ENCODE measurements at regions not wholly inside any gene's neighbourhood (a gene's known extent, or its start where the extent isn't known, plus 50 kb on each side); places are given as distances from the start of the nearest gene placed in this dataset.

DNA sequence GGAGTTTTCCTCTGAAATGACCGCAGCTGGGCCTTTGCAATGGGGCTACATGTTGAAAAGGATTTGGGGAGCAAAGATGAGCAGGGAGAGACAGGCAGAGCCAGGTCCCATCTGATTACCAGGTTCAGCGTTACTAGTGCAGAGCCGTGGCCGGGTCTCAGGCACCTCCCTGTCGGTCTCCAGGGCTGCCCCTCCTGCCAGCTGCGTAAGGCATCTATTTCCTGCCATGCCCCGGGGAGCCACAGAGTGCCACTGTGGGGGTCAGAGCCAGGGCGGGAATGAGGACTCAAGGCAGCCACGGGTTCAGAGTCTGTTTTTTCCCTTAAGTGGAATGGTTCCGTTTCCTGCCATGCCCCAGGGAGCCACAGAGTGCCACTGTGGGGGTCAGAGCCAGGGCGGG, 382.6 kb upstream of the SHH start:
- ChIA-PET POLR2A (no interaction called here), CTCF (no interaction called here)
- no peak for DNase-seq (ENCODE audit: extremely low spot score)
- TF ChIP-seq TARDBP (IDR thresholded peaks at IDR 0.05) (no peak), FOXM1 (IDR thresholded peaks at IDR 0.05; ENCODE audit: borderline replicate concordance) (no peak), FOXK2 (IDR thresholded peaks at IDR 0.05) (no peak), CTBP1 (IDR thresholded peaks at IDR 0.05; ENCODE audit: borderline replicate concordance) (no peak), SUZ12 (IDR thresholded peaks at IDR 0.05) (no peak), BHLHE40 (IDR thresholded peaks at IDR 0.05; ENCODE audit: borderline replicate concordance) (no peak), ZNF384 (IDR thresholded peaks at IDR 0.05) (no peak), LEF1 (IDR thresholded peaks at IDR 0.05; ENCODE audit: borderline replicate concordance) (no peak), FOXA1 (IDR thresholded peaks at IDR 0.05) (no peak), L3MBTL2 (conservative IDR thresholded peaks at IDR 0.05) (no peak), ARNT (IDR thresholded peaks at IDR 0.05) (no peak), HDGF (IDR thresholded peaks at IDR 0.05; ENCODE audit: borderline replicate concordance) (no peak)

DNA sequence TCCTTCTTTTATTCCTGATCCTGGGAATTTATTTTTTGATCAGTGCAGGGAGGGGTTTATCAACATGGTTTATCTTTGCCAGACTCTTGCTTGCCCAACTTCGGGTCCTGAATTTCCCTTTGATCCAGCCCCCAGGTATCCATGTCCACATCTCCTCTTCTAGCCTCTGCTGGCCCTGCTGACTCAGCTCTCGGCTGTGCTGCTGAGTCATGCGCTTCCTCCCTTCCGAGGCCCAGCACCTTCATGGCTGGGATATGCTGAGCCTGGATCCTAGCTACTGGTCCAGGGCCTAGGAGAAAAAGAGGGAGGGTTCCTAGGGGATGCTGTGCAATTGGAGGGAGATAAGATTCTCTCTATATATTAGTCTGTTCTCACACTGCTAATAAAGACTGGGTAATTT, 380.7 kb upstream of the SHH start:
- CTCF ChIA-PET = no interaction called here

DNA sequence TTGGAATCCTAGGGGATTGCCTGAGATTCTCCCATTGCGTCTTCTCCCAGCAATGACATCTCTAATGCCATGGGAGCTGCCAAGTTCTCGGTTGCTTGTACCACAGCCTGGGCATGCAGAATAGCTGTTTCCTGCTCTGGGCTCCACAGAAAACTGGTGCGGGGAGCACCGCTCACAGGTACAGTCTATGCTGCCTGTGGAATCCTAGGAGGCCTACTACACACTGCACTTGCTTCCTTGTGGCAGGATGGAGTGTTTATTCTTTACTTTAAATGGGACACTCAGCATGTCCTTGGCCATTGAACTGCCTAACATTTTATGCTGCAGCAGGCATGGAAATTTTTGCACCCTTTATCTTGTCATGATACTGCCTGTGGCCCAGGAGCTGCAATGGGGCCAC, 378.8 kb upstream of the SHH start:
- no peak for DNase-seq (ENCODE audit: extremely low spot score)
- CTCF ChIA-PET = no interaction called here
- TF ChIP-seq TARDBP (IDR thresholded peaks at IDR 0.05) (no peak), SP1 (IDR thresholded peaks at IDR 0.05) (no peak), CTBP1 (IDR thresholded peaks at IDR 0.05; ENCODE audit: borderline replicate concordance) (no peak), HDGF (IDR thresholded peaks at IDR 0.05; ENCODE audit: borderline replicate concordance) (no peak), NFRKB (IDR thresholded peaks at IDR 0.05) (no peak), L3MBTL2 (conservative IDR thresholded peaks at IDR 0.05) (no peak), FOXM1 (IDR thresholded peaks at IDR 0.05; ENCODE audit: borderline replicate concordance) (no peak), SUZ12 (IDR thresholded peaks at IDR 0.05) (no peak)
- POLR2A ChIA-PET = no interaction called here

More for the DNA sequence above, 380.7 kb upstream of the SHH start:
- TF ChIP-seq L3MBTL2 (conservative IDR thresholded peaks at IDR 0.05) = no peak
- TF ChIP-seq FOXK2 (IDR thresholded peaks at IDR 0.05) = no peak
- no peak for TF ChIP-seq SUZ12 (IDR thresholded peaks at IDR 0.05)
- TF ChIP-seq HDGF (IDR thresholded peaks at IDR 0.05; ENCODE audit: borderline replicate concordance) = no peak
- TF ChIP-seq NFRKB (IDR thresholded peaks at IDR 0.05) = no peak
- DNase-seq (ENCODE audit: extremely low spot score) = no peak
- POLR2A ChIA-PET = no interaction called here

DNA sequence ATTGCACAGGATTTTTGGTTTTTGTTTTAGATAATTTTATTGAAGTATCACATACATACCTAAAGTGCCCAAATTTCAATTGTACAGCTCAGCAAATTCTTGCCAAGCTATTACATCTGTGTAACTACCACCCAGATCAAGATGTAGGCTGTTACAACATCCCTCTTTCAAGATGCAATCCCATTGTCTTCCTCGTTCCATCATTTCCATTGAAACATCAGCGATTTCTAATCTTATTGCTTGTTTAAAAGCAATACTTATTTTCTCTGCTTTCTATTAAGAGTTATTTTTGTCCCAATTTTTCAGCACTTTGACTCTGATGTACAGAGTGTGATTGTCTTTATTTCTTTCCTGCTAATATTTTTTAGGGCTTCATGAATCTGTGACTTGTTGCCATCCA, 372.8 kb upstream of the SHH start:
- DNase-seq (ENCODE audit: extremely low spot score) = no peak
- ChIA-PET CTCF (no interaction called here), POLR2A (no interaction called here)
- no peak for TF ChIP-seq FOXA1 (IDR thresholded peaks at IDR 0.05)
- TF ChIP-seq NFRKB (IDR thresholded peaks at IDR 0.05) = no peak
- no peak for TF ChIP-seq CTBP1 (IDR thresholded peaks at IDR 0.05; ENCODE audit: borderline replicate concordance)
- no peak for TF ChIP-seq L3MBTL2 (conservative IDR thresholded peaks at IDR 0.05)
- TF ChIP-seq ARNT (IDR thresholded peaks at IDR 0.05) = no peak
- TF ChIP-seq FOXM1 (IDR thresholded peaks at IDR 0.05; ENCODE audit: borderline replicate concordance) = no peak
- no peak for TF ChIP-seq ELF4 (IDR thresholded peaks at IDR 0.05)
- TF ChIP-seq ZNF384 (IDR thresholded peaks at IDR 0.05) = no peak
- TF ChIP-seq SP1 (IDR thresholded peaks at IDR 0.05) = no peak
- no peak for TF ChIP-seq FOXK2 (IDR thresholded peaks at IDR 0.05)
- no peak for TF ChIP-seq BHLHE40 (IDR thresholded peaks at IDR 0.05; ENCODE audit: borderline replicate concordance)
- no peak for TF ChIP-seq TARDBP (IDR thresholded peaks at IDR 0.05)
- no peak for TF ChIP-seq LEF1 (IDR thresholded peaks at IDR 0.05; ENCODE audit: borderline replicate concordance)
- no peak for TF ChIP-seq SUZ12 (IDR thresholded peaks at IDR 0.05)
- no peak for TF ChIP-seq HDGF (IDR thresholded peaks at IDR 0.05; ENCODE audit: borderline replicate concordance)
- TF ChIP-seq, protein P1, sequence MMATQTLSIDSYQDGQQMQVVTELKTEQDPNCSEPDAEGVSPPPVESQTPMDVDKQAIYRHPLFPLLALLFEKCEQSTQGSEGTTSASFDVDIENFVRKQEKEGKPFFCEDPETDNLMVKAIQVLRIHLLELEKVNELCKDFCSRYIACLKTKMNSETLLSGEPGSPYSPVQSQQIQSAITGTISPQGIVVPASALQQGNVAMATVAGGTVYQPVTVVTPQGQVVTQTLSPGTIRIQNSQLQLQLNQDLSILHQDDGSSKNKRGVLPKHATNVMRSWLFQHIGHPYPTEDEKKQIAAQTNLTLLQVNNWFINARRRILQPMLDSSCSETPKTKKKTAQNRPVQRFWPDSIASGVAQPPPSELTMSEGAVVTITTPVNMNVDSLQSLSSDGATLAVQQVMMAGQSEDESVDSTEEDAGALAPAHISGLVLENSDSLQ (IDR thresholded peaks at IDR 0.05) = no peak

DNA sequence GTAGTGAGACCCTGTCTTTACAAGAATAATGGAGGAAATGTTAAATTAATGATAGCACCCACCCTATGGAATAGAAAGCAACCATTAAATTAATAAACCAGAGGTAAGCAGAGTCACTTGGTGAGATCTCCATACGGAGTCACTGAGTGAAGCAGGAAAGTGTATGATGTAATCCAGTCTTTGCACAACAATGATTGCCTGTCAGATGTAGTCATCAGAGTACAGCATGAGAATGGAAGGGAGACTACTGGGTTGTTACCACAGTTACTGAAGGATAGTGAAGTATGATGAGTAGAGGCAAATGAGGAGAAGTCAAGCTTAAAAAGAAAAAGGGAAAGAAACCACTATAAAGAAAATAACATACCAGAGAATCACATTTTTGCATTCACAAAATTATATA, 371.9 kb upstream of the SHH start:
- ChIA-PET POLR2A (no interaction called here), CTCF (no interaction called here)
- DNase-seq (ENCODE audit: extremely low spot score) = no peak
- TF ChIP-seq CTBP1 (IDR thresholded peaks at IDR 0.05; ENCODE audit: borderline replicate concordance) = no peak
- no peak for TF ChIP-seq FOXM1 (IDR thresholded peaks at IDR 0.05; ENCODE audit: borderline replicate concordance)
- TF ChIP-seq SP1 (IDR thresholded peaks at IDR 0.05) = no peak
- TF ChIP-seq LEF1 (IDR thresholded peaks at IDR 0.05; ENCODE audit: borderline replicate concordance) = no peak
- TF ChIP-seq L3MBTL2 (conservative IDR thresholded peaks at IDR 0.05) = no peak
- TF ChIP-seq, protein P1 (IDR thresholded peaks at IDR 0.05) = no peak

DNA sequence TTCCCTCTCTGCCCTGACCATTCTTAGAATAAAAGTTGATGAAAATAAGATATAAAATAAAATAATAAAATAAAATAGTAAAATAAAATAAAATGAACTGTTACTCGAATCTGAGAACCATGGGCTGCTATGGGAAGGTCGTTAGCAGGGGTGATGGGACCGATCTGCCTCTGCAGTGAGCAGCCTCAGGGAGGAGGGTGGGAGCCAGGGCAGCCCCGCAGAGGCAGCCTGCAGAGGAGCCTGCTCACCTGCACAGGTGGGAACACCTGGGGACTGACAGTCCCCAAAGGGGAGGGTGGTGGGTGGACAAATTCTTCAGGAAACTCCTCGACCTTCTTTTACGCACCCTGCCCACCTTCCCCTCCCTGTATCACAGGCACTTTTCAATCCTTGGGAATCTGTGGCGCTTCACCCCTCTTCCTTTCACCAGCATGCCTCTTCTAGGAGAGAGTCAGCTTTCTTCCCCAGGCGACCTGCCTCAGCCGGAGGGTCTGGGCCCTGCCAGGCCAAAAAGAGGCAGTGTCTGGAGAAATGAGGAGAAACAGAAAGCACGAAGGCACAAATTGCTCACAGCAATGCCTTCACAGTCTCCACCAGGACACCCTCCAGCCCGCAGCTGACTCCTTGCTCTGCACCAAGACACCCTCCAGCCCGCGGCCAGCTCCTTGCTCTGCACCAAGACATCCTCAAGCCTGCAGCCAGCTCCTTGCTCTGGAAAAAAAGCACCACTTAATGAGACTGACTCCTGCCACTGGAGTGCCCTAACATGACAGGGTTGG, 368.4 kb upstream of the SHH start:
- POLR2A ChIA-PET = no interaction called here
- CTCF ChIA-PET = no interaction called here
- TF ChIP-seq ARNT (IDR thresholded peaks at IDR 0.05) (no peak), NFRKB (IDR thresholded peaks at IDR 0.05) (no peak), L3MBTL2 (conservative IDR thresholded peaks at IDR 0.05) (no peak), CTBP1 (IDR thresholded peaks at IDR 0.05; ENCODE audit: borderline replicate concordance) (no peak), FOXM1 (IDR thresholded peaks at IDR 0.05; ENCODE audit: borderline replicate concordance) (no peak), FOXA1 (IDR thresholded peaks at IDR 0.05) (no peak), SP1 (IDR thresholded peaks at IDR 0.05) (no peak), TARDBP (IDR thresholded peaks at IDR 0.05) (no peak), ELF4 (IDR thresholded peaks at IDR 0.05) (no peak), SUZ12 (IDR thresholded peaks at IDR 0.05) (no peak), LEF1 (IDR thresholded peaks at IDR 0.05; ENCODE audit: borderline replicate concordance) (no peak), ZNF384 (IDR thresholded peaks at IDR 0.05) (no peak), HDGF (IDR thresholded peaks at IDR 0.05; ENCODE audit: borderline replicate concordance) (no peak), FOXK2 (IDR thresholded peaks at IDR 0.05) (no peak), BHLHE40 (IDR thresholded peaks at IDR 0.05; ENCODE audit: borderline replicate concordance) (no peak)
- TF ChIP-seq, protein P1 (IDR thresholded peaks at IDR 0.05) = no peak
- DNase-seq (ENCODE audit: extremely low spot score) = no peak
